ENCODE measurements at regions not wholly inside any gene's neighbourhood (a gene's known extent, or its start where the extent isn't known, plus 50 kb on each side); places are given as distances from the start of the nearest gene placed in this dataset.

GRCh38 chr6:95318137-95318536 is 259.2 kb upstream of the MANEA start:
- 20% methylated on average over 1 of the region's 1 CpG; no CpG with 5 or more reads in 1 of the 2 experiments for WGBS, 2 experiments (ENCODE audit: extremely low coverage in 2 of 2, insufficient read length in 1 of 2)

More at GRCh38 chr6:95318137-95318536, 259.2 kb upstream of the MANEA start:
- DNase-seq, result no peak
- dilution Hi-C loops (cut with HindIII; ENCODE audit: low sequenced_read_pairs, unreplicated experiment) (no loop called here), intact Hi-C loops (cut with micrococcal nuclease) (no loop called here), in situ Hi-C loops (cut with MboI; ENCODE audit: low sequenced_read_pairs) (no loop called here)
- no peak for ATAC-seq (ENCODE audit: low read depth)
- no peak overlapping the region for H2AFZ ChIP-seq (replicated peaks; ENCODE audit: low read length, poor library complexity)
- H3K27me3 ChIP-seq (ENCODE audit: control insufficient read depth, insufficient read depth, low read length), result no peaks in the 10 kb centered on the region
- H3K4me3 ChIP-seq (ENCODE audit: insufficient read depth, low read depth, low read length), result no peak overlapping the region
- H3K79me1 ChIP-seq (ENCODE audit: low read depth in 1 of 2, low read length in 2 of 2), result no peaks in the 10 kb centered on the region
- no peaks in the 10 kb centered on the region for H4K20me1 ChIP-seq (ENCODE audit: insufficient read depth, low read length)
- no peak overlapping the region for H4K8ac ChIP-seq (ENCODE audit: low read depth in 2 of 2, low read length in 2 of 2)
- TF ChIP-seq POLR2A (IDR thresholded peaks at IDR 0.05; ENCODE audit: low read depth, low read length) (no peak), RAD21 (IDR thresholded peaks at IDR 0.05; ENCODE audit: low read length) (no peak), SMC3 (IDR thresholded peaks at IDR 0.05; ENCODE audit: low read depth, low read length) (no peak), BHLHE40 (IDR thresholded peaks at IDR 0.05; ENCODE audit: low read depth, low read length) (no peak), RFX5 (IDR thresholded peaks at IDR 0.05; ENCODE audit: low read depth, low read length) (no peak), MAFK (IDR thresholded peaks at IDR 0.05; ENCODE audit: low read depth, low read length) (no peak), CHD1 (IDR thresholded peaks at IDR 0.05; ENCODE audit: low read depth, low read length) (no peak), RCOR1 (IDR thresholded peaks at IDR 0.05; ENCODE audit: insufficient replicate concordance, low read length) (no peak), MXI1 (IDR thresholded peaks at IDR 0.05; ENCODE audit: borderline replicate concordance, low read depth, low read length) (no peak)
- TF ChIP-seq, protein P1, sequence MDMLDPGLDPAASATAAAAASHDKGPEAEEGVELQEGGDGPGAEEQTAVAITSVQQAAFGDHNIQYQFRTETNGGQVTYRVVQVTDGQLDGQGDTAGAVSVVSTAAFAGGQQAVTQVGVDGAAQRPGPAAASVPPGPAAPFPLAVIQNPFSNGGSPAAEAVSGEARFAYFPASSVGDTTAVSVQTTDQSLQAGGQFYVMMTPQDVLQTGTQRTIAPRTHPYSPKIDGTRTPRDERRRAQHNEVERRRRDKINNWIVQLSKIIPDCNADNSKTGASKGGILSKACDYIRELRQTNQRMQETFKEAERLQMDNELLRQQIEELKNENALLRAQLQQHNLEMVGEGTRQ (IDR thresholded peaks at IDR 0.05; ENCODE audit: low read depth, low read length), result no peak
- TF ChIP-seq, protein P2, sequence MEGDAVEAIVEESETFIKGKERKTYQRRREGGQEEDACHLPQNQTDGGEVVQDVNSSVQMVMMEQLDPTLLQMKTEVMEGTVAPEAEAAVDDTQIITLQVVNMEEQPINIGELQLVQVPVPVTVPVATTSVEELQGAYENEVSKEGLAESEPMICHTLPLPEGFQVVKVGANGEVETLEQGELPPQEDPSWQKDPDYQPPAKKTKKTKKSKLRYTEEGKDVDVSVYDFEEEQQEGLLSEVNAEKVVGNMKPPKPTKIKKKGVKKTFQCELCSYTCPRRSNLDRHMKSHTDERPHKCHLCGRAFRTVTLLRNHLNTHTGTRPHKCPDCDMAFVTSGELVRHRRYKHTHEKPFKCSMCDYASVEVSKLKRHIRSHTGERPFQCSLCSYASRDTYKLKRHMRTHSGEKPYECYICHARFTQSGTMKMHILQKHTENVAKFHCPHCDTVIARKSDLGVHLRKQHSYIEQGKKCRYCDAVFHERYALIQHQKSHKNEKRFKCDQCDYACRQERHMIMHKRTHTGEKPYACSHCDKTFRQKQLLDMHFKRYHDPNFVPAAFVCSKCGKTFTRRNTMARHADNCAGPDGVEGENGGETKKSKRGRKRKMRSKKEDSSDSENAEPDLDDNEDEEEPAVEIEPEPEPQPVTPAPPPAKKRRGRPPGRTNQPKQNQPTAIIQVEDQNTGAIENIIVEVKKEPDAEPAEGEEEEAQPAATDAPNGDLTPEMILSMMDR (conservative IDR thresholded peaks at IDR 0.05; ENCODE audit: low read depth, low read length), result no peak
- no peak overlapping the region for H2BK15ac ChIP-seq (ENCODE audit: low read depth, low read length)
- no peak overlapping the region for H2BK20ac ChIP-seq (ENCODE audit: low read depth, low read length)
- H3K56ac ChIP-seq (ENCODE audit: extremely low read depth, insufficient read depth, low read length), result no peak overlapping the region
- no peak overlapping the region for H2AK5ac ChIP-seq (ENCODE audit: low read depth, low read length)
- no peak overlapping the region for H3K14ac ChIP-seq (replicated peaks; ENCODE audit: low read depth, low read length)
- H3K23ac ChIP-seq (ENCODE audit: low read depth, low read length), result no peak overlapping the region
- H4K91ac ChIP-seq (ENCODE audit: insufficient read depth, low read depth, low read length), result no peak overlapping the region
- H3K4ac ChIP-seq (ENCODE audit: low read depth, low read length), result no peak overlapping the region
- no peak overlapping the region for H4K5ac ChIP-seq (ENCODE audit: low read depth, low read length)
- no peaks in the 10 kb centered on the region for H3K9me1 ChIP-seq (ENCODE audit: insufficient read depth, low read length)
- no peak overlapping the region for H3K4me2 ChIP-seq (ENCODE audit: low read depth, low read length)
- H2AK9ac ChIP-seq (replicated peaks; ENCODE audit: low read depth, low read length, poor library complexity), result no peak overlapping the region
- no peak overlapping the region for H3K9ac ChIP-seq (ENCODE audit: low read depth, low read length)
- no peaks in the 10 kb centered on the region for H3K36me3 ChIP-seq (ENCODE audit: control insufficient read depth, insufficient read depth, low read length)
- no peak overlapping the region for H2BK120ac ChIP-seq (ENCODE audit: low read depth, low read length)
- no TSS peak for BruUV-seq (replicated peaks)
- ChIA-PET POLR2A (ENCODE audit: unreplicated experiment) (no interaction called here), CTCF (no interaction called here)
- no peaks in the 10 kb centered on the region for H3K4me1 ChIP-seq (ENCODE audit: control insufficient read depth, insufficient read depth, low read length)
- no peak overlapping the region for H3K27ac ChIP-seq (ENCODE audit: insufficient read depth, low read length)
- no peaks in the 10 kb centered on the region for H3K9me3 ChIP-seq (ENCODE audit: control insufficient read depth, insufficient read depth, low read length)
- H2BK5ac ChIP-seq (ENCODE audit: low read depth, low read length, poor library complexity, severe bottlenecking), result no peak overlapping the region
- no peak overlapping the region for H3K18ac ChIP-seq (ENCODE audit: low read depth, low read length)

Data from IMR-90 (cell line).